ENCODE measurements at regions not wholly inside any gene's neighbourhood (a gene's known extent, or its start where the extent isn't known, plus 50 kb on each side); places are given as distances from the start of the nearest gene placed in this dataset.

GRCh38 chr12:97666263-97666662 lies 203.7 kb downstream of the RMST start:
- Mint-ChIP-seq H3K27ac (no peak overlapping the region), H3K9me3 (peaks cover 10 to 13% of the 10 kb centered on the region in 2 experiments; a peak in 4 of 5 replicates), H3K27me3 (ENCODE audit: low read depth) (no peaks in the 10 kb centered on the region), H3K4me1 (peaks cover 0 to 7% of the 10 kb centered on the region in 2 experiments; a peak in 2 of 4 replicates), H3K4me3 (no peak overlapping the region), H3K36me3 (ENCODE audit: insufficient read depth in 1 of 3, low read depth in 3 of 3) (peaks cover 6 to 19% (median 7%) of the 10 kb centered on the region in 3 experiments)
- Histone ChIP-seq H3K14ac (ENCODE audit: insufficient read depth, low read length) (no peak overlapping the region), H4K5ac (ENCODE audit: insufficient read length, low read depth, low read length) (no peak overlapping the region), H3K9ac (ENCODE audit: extremely low read depth, insufficient read length, low read length) (no peak overlapping the region), H2AFZ (ENCODE audit: low read length) (no peak overlapping the region), H2BK15ac (ENCODE audit: low read depth, low read length) (no peak overlapping the region), H3K56ac (ENCODE audit: insufficient read length, low read depth, low read length) (no peak overlapping the region), H3K4me1 (ENCODE audit: insufficient read depth, low read length) (no peaks in the 10 kb centered on the region), H4K91ac (ENCODE audit: insufficient read length, low read depth, low read length) (no peak overlapping the region), H2BK20ac (ENCODE audit: low read depth, low read length, poor library complexity, severe bottlenecking) (no peak overlapping the region), H3K9me3 (ENCODE audit: control insufficient read depth, low read depth, low read length) (peaks cover 8% of the 10 kb centered on the region), H3T11ph (ENCODE audit: low read length) (no peak overlapping the region), H2BK5ac (ENCODE audit: insufficient read length, low read length) (no peak overlapping the region), H2BK12ac (ENCODE audit: insufficient read length, low read depth, low read length) (no peak overlapping the region), H2BK120ac (ENCODE audit: low read depth, low read length, poor library complexity, severe bottlenecking) (no peak overlapping the region), H3K23ac (ENCODE audit: insufficient read length, low read depth, low read length) (no peak overlapping the region), H3K79me2 (ENCODE audit: insufficient read depth, low read length) (no peaks in the 10 kb centered on the region), H4K8ac (replicated peaks; ENCODE audit: insufficient read length, low read depth, low read length) (no peak overlapping the region), H3K27ac (ENCODE audit: insufficient read length, low read depth, low read length) (no peak overlapping the region), H3K4ac (ENCODE audit: low read depth, low read length) (no peak overlapping the region), H3K4me2 (ENCODE audit: insufficient read depth, insufficient read length, low read length) (no peak overlapping the region), H4K20me1 (ENCODE audit: control insufficient read depth, insufficient read depth, insufficient read length) (no peaks in the 10 kb centered on the region), H2AK5ac (ENCODE audit: insufficient read length, low read length) (no peak overlapping the region), H3K27me3 (ENCODE audit: insufficient read depth, low read length) (no peaks in the 10 kb centered on the region), H3K18ac (ENCODE audit: insufficient read length, low read depth, low read length) (no peak overlapping the region), H3K23me2 (ENCODE audit: insufficient read length, low read depth, low read length, poor library complexity, severe bottlenecking) (no peaks in the 10 kb centered on the region), H3K79me1 (ENCODE audit: insufficient read depth, low read depth, low read length, poor library complexity, severe bottlenecking) (no peaks in the 10 kb centered on the region)
- TF ChIP-seq CTCF (conservative IDR thresholded peaks at IDR 0.05): no peak
- DNase-seq: no peak
- no CpG with 5 or more reads among the region's 4 CpGs for WGBS (ENCODE audit: extremely low coverage, insufficient read length, low lambda C conversion rate)

Measured in H9 (cell line).